ENCODE measurements at regions not wholly inside any gene's neighbourhood (a gene's known extent, or its start where the extent isn't known, plus 50 kb on each side); places are given as distances from the start of the nearest gene placed in this dataset.

DNA sequence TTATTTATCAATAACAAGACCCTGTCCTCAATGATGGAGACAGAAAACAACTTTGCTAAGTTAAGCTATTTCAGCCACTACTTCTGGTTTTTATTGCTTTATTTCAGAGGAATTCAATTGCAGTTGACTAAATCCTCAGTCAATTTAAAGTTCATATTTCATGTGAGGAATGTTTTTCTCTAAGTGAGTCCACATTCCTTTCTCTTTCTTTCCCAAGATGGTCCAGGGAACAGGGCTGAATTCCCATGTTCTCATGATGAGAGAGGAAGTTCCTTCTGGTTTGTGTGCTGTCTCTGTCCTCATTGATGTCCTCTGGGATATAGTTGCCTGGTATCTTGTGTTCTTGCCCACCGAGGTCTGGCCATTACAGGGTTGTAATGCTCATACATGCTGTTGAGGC is 117.2 kb downstream of the SLIT2 start:
- no peak overlapping the region for H3K27ac Mint-ChIP-seq (ENCODE audit: unreplicated experiment)
- no peak for DNase-seq (ENCODE audit: low spot score)
- no peaks in the 10 kb centered on the region for H3K9me3 Mint-ChIP-seq (ENCODE audit: unreplicated experiment)
- TF ChIP-seq, protein P1, sequence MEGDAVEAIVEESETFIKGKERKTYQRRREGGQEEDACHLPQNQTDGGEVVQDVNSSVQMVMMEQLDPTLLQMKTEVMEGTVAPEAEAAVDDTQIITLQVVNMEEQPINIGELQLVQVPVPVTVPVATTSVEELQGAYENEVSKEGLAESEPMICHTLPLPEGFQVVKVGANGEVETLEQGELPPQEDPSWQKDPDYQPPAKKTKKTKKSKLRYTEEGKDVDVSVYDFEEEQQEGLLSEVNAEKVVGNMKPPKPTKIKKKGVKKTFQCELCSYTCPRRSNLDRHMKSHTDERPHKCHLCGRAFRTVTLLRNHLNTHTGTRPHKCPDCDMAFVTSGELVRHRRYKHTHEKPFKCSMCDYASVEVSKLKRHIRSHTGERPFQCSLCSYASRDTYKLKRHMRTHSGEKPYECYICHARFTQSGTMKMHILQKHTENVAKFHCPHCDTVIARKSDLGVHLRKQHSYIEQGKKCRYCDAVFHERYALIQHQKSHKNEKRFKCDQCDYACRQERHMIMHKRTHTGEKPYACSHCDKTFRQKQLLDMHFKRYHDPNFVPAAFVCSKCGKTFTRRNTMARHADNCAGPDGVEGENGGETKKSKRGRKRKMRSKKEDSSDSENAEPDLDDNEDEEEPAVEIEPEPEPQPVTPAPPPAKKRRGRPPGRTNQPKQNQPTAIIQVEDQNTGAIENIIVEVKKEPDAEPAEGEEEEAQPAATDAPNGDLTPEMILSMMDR (IDR thresholded peaks at IDR 0.05; ENCODE audit: unreplicated experiment): no peak
- H3K36me3 Mint-ChIP-seq (ENCODE audit: low read depth, unreplicated experiment): no peaks in the 10 kb centered on the region
- H3K4me1 Mint-ChIP-seq (ENCODE audit: unreplicated experiment): peaks cover 5% of the 10 kb centered on the region
- H3K4me3 Mint-ChIP-seq (ENCODE audit: unreplicated experiment): no peak overlapping the region
- no peaks in the 10 kb centered on the region for H3K27me3 Mint-ChIP-seq (ENCODE audit: unreplicated experiment)

DNA sequence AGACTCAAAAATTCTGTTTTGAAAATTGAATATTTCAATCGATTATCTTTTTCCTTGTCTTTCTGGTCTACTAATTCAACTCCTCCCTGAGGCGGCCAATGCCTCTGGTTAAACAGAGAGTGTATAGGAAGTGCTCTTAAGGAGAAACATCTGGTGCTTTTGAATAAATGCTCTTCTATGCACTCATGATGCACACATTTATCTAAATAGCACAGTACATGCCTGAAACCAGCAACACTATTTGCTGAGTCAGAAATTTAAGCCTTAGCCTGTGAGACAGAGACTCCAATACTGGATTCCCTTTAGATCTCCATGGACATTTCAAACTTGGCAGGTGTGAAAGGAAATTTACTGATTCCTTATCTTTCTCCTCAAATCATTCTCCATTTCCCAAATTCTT is 118.6 kb downstream of the SLIT2 start:
- no peaks in the 10 kb centered on the region for H3K36me3 Mint-ChIP-seq (ENCODE audit: low read depth, unreplicated experiment)
- TF ChIP-seq, protein P1 (IDR thresholded peaks at IDR 0.05; ENCODE audit: unreplicated experiment): no peak
- H3K9me3 Mint-ChIP-seq (ENCODE audit: unreplicated experiment): no peaks in the 10 kb centered on the region
- no peak overlapping the region for H3K27ac Mint-ChIP-seq (ENCODE audit: unreplicated experiment)
- H3K4me3 Mint-ChIP-seq (ENCODE audit: unreplicated experiment): no peak overlapping the region
- H3K27me3 Mint-ChIP-seq (ENCODE audit: unreplicated experiment): no peaks in the 10 kb centered on the region
- H3K4me1 Mint-ChIP-seq (ENCODE audit: unreplicated experiment): peaks cover 13% of the 10 kb centered on the region
- no peak for DNase-seq (ENCODE audit: low spot score)

DNA sequence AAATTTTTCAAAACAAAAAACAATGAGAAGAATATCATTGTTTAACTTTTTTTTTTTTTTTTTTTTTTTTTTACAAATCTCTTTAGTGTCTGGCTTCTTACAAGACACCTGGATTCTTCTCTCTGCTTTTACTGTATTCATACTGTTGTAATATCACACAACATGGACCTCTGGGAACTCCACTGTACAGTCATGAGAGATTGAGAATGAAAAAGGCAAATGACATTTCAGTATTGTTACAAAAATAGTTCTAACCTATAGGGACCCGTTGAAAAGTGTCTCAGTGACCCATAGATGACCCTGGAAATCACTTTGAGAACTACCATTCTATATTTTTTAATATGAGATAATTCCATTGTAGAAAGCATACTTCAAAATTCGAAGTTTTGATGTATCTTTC is 124.4 kb downstream of the SLIT2 start:
- TF ChIP-seq, protein P1 (IDR thresholded peaks at IDR 0.05; ENCODE audit: unreplicated experiment): no peak
- no peaks in the 10 kb centered on the region for H3K9me3 Mint-ChIP-seq (ENCODE audit: unreplicated experiment)
- no peaks in the 10 kb centered on the region for H3K36me3 Mint-ChIP-seq (ENCODE audit: low read depth, unreplicated experiment)
- peaks cover 1% of the 10 kb centered on the region for H3K27me3 Mint-ChIP-seq (ENCODE audit: unreplicated experiment)
- H3K4me3 Mint-ChIP-seq (ENCODE audit: unreplicated experiment): no peak overlapping the region
- no peak for DNase-seq (ENCODE audit: low spot score)
- H3K27ac Mint-ChIP-seq (ENCODE audit: unreplicated experiment): no peak overlapping the region
- H3K4me1 Mint-ChIP-seq (ENCODE audit: unreplicated experiment): peaks cover 13% of the 10 kb centered on the region

GRCh38 chr4:20378181-20378580 is 126.5 kb downstream of the SLIT2 start:
- Mint-ChIP-seq H3K27ac (ENCODE audit: unreplicated experiment) (no peak overlapping the region), H3K9me3 (ENCODE audit: unreplicated experiment) (no peaks in the 10 kb centered on the region), H3K36me3 (ENCODE audit: low read depth, unreplicated experiment) (no peaks in the 10 kb centered on the region), H3K27me3 (ENCODE audit: unreplicated experiment) (peaks cover 1% of the 10 kb centered on the region), H3K4me1 (ENCODE audit: unreplicated experiment) (peaks cover 13% of the 10 kb centered on the region), H3K4me3 (ENCODE audit: unreplicated experiment) (no peak overlapping the region)
- DNase-seq (ENCODE audit: low spot score): no peak
- TF ChIP-seq, protein P1 (IDR thresholded peaks at IDR 0.05; ENCODE audit: unreplicated experiment): no peak

DNA sequence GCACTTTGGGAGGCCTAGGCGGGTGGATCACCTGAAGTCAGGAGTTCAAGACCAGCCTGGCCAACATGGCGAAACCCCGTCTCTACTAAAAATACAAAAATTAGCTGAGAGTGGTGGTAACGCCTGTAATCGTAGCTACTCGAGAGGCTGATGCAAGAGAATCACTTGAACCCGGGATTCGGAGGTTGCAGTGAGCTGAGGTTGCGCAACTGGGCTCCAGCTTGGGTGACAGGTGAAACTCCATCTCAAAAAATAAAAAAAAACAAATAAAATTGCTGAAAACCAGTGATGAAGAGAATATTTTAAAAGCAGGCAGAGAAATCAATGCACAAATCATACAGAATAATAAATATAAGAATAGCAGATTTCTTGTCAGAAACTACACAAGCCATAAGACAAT is 129.3 kb downstream of the SLIT2 start:
- Mint-ChIP-seq H3K36me3 (ENCODE audit: low read depth, unreplicated experiment) (no peaks in the 10 kb centered on the region), H3K4me1 (ENCODE audit: unreplicated experiment) (no peaks in the 10 kb centered on the region), H3K4me3 (ENCODE audit: unreplicated experiment) (no peak overlapping the region), H3K27ac (ENCODE audit: unreplicated experiment) (no peak overlapping the region), H3K27me3 (ENCODE audit: unreplicated experiment) (peaks cover 1% of the 10 kb centered on the region), H3K9me3 (ENCODE audit: unreplicated experiment) (no peaks in the 10 kb centered on the region)
- DNase-seq (ENCODE audit: low spot score): no peak
- TF ChIP-seq, protein P1 (IDR thresholded peaks at IDR 0.05; ENCODE audit: unreplicated experiment): no peak
